ENCODE measurements at regions not wholly inside any gene's neighbourhood (a gene's known extent, or its start where the extent isn't known, plus 50 kb on each side); places are given as distances from the start of the nearest gene placed in this dataset.
A peak's percentile ranks its signal among the peaks of the same experiment; 100 is the strongest.

DNA sequence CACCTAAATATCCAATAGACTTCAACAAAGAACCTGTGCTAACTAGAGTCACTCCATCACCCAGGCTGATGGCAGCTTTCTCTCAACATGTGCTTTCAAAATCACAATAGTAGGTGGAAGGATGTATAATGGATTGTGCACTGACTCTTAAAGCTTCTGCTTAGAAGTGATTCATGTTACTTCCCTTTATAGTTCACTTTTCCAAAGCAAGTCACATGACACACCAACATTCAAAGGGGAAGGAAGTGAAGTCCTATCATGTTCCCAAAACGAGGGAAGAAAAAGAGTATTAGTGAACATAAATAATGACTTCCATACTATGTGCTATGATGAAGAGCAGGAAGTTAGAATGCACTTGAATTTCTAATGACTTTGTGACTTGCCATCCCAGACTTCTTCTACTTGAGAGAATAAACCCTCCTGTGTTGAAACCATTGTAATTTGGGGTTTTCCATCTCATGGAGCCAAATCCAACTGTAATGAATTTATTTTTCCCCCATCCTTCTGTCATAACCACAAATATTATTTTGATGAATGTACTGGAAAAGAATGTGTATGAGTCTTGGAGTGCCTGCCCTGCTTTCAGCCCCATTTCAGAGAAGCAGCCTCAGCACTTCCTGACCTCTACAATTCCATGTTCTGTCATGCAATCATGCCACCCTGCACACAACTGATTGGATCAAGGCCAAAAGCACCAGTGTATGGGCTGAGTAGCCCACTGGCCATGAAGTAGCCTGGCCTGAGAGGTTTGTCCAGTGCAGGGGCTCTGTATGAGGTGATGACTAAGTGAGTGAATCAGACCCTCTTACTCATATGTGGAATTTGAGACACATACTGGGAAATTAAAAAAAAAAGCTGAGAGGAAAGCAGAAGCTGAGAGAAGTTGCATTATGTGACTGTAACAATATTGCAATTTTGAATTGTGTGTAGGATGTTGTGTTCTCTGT, 525.9 kb upstream of the CLINT1 start:
- TF ChIP-seq, protein P1, sequence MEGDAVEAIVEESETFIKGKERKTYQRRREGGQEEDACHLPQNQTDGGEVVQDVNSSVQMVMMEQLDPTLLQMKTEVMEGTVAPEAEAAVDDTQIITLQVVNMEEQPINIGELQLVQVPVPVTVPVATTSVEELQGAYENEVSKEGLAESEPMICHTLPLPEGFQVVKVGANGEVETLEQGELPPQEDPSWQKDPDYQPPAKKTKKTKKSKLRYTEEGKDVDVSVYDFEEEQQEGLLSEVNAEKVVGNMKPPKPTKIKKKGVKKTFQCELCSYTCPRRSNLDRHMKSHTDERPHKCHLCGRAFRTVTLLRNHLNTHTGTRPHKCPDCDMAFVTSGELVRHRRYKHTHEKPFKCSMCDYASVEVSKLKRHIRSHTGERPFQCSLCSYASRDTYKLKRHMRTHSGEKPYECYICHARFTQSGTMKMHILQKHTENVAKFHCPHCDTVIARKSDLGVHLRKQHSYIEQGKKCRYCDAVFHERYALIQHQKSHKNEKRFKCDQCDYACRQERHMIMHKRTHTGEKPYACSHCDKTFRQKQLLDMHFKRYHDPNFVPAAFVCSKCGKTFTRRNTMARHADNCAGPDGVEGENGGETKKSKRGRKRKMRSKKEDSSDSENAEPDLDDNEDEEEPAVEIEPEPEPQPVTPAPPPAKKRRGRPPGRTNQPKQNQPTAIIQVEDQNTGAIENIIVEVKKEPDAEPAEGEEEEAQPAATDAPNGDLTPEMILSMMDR (IDR thresholded peaks at IDR 0.05; ENCODE audit: control extremely low read depth, extremely low read depth), result no peak
- peak; percentile 54 for ATAC-seq (ENCODE audit: insufficient read depth, low FRiP score)

DNA sequence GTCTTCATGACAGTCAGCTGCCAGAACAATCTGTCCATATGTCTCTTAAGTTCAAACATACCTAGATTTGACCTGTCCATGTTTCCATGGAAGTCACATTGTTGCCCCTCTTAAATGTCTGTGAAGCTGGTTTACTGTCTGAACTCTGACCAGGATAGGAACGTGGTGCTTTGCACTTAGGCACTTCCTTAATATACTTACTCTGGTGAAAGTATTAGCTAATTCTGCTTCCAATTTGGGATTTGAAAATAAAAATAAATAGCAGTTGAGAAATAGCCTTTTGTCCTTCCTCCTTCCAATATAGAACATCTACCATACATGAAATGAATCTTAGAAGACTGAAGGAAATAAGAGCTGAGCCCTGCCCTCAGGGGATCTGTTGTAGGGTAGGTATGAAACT, 524.5 kb upstream of the CLINT1 start:
- Histone ChIP-seq H3K27me3 (ENCODE audit: control insufficient read depth in 3 of 3, insufficient read depth in 3 of 3, low read length in 2 of 3) (no peaks in the 10 kb centered on the region), H3K36me3 (ENCODE audit: control insufficient read depth in 4 of 4, insufficient read depth in 4 of 4, low read length in 4 of 4) (no peaks in the 10 kb centered on the region), H3K27ac (ENCODE audit: low read depth in 1 of 2, low read length in 1 of 2) (no peak overlapping the region), H3K4me1 (ENCODE audit: control insufficient read depth in 5 of 5, insufficient read depth in 5 of 5, low read length in 5 of 5) (peaks cover 0 to 3% (median 0%) of the 10 kb centered on the region in 5 donors), H3K9me3 (ENCODE audit: control insufficient read depth in 4 of 4, insufficient read depth in 3 of 4, low read length in 3 of 4) (peaks cover 0 to 2% (median 0%) of the 10 kb centered on the region in 4 donors), H3K9ac (ENCODE audit: insufficient read depth in 1 of 2, low read length in 2 of 2) (no peak overlapping the region), H3K4me3 (no peak overlapping the region)
- no peak for ATAC-seq (ENCODE audit: insufficient read depth, low FRiP score)
- 25 to 48% methylated on average over 1 of the region's 1 CpG for WGBS, 2 donors
- TF ChIP-seq, protein P1 (IDR thresholded peaks at IDR 0.05; ENCODE audit: control extremely low read depth, extremely low read depth), result no peak
- no peak for DNase-seq

More for the DNA sequence above, 525.9 kb upstream of the CLINT1 start:
- Histone ChIP-seq H3K9ac (ENCODE audit: insufficient read depth in 1 of 2, low read length in 2 of 2) (no peak overlapping the region), H3K27ac (ENCODE audit: low read depth in 1 of 2, low read length in 1 of 2) (no peak overlapping the region), H3K9me3 (ENCODE audit: control insufficient read depth in 4 of 4, insufficient read depth in 3 of 4, low read length in 3 of 4) (peaks cover 0 to 2% (median 0%) of the 10 kb centered on the region in 4 donors), H3K36me3 (ENCODE audit: control insufficient read depth in 4 of 4, insufficient read depth in 4 of 4, low read length in 4 of 4) (no peaks in the 10 kb centered on the region), H3K27me3 (ENCODE audit: control insufficient read depth in 3 of 3, insufficient read depth in 3 of 3, low read length in 2 of 3) (no peaks in the 10 kb centered on the region), H3K4me3 (no peak overlapping the region), H3K4me1 (ENCODE audit: control insufficient read depth in 5 of 5, insufficient read depth in 5 of 5, low read length in 5 of 5) (peaks cover 0 to 3% (median 0%) of the 10 kb centered on the region in 5 donors)
- 8 to 38% methylated on average over 1 of the region's 1 CpG for WGBS, 2 donors
- DNase-seq, result no peak

DNA sequence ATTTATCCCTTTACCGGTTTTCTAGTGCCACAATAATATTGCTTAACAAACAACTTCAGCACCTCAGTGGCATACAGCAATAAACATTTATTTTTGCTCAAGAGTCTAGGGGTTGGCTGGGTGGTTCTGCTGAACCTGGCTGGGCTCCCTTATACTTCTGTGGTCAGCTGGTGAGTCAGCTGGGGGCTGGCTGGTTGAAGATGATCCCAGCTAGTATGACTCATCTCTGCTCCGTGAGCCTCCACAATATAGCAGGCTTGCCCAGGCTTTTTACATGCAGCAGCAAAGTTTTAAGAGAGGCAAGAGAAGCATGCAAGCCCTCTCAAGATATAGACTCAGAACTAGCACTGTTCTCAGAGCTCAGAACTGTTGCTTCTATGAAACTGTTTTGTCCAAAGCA, 523.5 kb upstream of the CLINT1 start:
- TF ChIP-seq, protein P1 (IDR thresholded peaks at IDR 0.05; ENCODE audit: control extremely low read depth, extremely low read depth), result no peak
- DNase-seq (peak in 1 of 3 donors; percentile 25), ATAC-seq (ENCODE audit: insufficient read depth, low FRiP score) (peak; percentile 83)
- Histone ChIP-seq H3K4me3 (no peak overlapping the region), H3K27me3 (ENCODE audit: control insufficient read depth in 3 of 3, insufficient read depth in 3 of 3, low read length in 2 of 3) (no peaks in the 10 kb centered on the region), H3K36me3 (ENCODE audit: control insufficient read depth in 4 of 4, insufficient read depth in 4 of 4, low read length in 4 of 4) (no peaks in the 10 kb centered on the region), H3K9ac (ENCODE audit: insufficient read depth in 1 of 2, low read length in 2 of 2) (no peak overlapping the region), H3K27ac (ENCODE audit: low read depth in 1 of 2, low read length in 1 of 2) (no peak overlapping the region), H3K9me3 (ENCODE audit: control insufficient read depth in 4 of 4, insufficient read depth in 3 of 4, low read length in 3 of 4) (peaks cover 0 to 3% (median 1%) of the 10 kb centered on the region in 4 donors), H3K4me1 (ENCODE audit: control insufficient read depth in 5 of 5, insufficient read depth in 5 of 5, low read length in 5 of 5) (peaks cover 0 to 3% (median 0%) of the 10 kb centered on the region in 5 donors)
- WGBS, 2 donors, result 9 to 18% methylated on average over 2 of the region's 2 CpGs

Measured in lung (tissue), 11 donors.